ENCODE measurements at regions not wholly inside any gene's neighbourhood (a gene's known extent, or its start where the extent isn't known, plus 50 kb on each side); places are given as distances from the start of the nearest gene placed in this dataset.

DNA sequence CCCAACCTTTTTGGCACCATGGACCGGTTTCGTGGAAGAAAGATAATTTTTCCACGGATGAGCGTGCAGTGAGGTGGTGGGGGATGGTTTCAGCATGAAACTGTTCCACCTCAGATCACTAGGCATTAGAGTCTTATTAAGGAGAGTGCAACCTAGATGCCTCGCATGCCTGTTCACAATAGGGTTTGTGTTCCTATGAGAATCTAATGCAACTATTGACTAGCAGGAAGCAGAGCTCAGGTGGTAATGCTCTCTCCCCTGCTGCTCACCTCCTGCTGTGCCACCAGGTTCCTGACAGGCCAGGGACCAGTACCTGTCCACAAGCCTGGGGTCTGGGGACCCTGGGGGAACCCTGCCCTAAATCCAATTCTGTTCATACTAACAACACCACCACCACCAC is 377.8 kb downstream of the OLFM3 start:
- Histone ChIP-seq H3K4ac (replicated peaks; ENCODE audit: insufficient read length, low read depth, low read length) (no peak overlapping the region), H2BK20ac (ENCODE audit: low read length) (no peak overlapping the region), H3K79me2 (ENCODE audit: control insufficient read depth in 1 of 2, insufficient read depth in 2 of 2, low read length in 2 of 2) (no peaks in the 10 kb centered on the region), H3K4me2 (ENCODE audit: insufficient read depth in 1 of 2, low read depth in 2 of 2, low read length in 2 of 2) (no peak overlapping the region; a peak in 1 of 4 replicates), H3K27me3 (replicated peaks in 1 of 4; ENCODE audit: control insufficient read depth in 3 of 4, extremely low read depth in 1 of 4, insufficient read depth in 3 of 4, low read length in 3 of 4) (no peaks in the 10 kb centered on the region), H3K23ac (ENCODE audit: insufficient read length) (no peak overlapping the region), H3K9me3 (ENCODE audit: insufficient read depth in 2 of 2, low read depth in 1 of 2, low read length in 1 of 2) (no peaks in the 10 kb centered on the region; a peak in 1 of 4 replicates), H3K4me1 (replicated peaks in 1 of 4; ENCODE audit: control insufficient read depth in 3 of 4, insufficient read depth in 4 of 4, low read length in 3 of 4) (peaks cover 0 to 6% (median 0%) of the 10 kb centered on the region in 4 experiments; a peak in 2 of 7 replicates), H2BK5ac (ENCODE audit: low read depth, low read length) (no peak overlapping the region), H3K36me3 (ENCODE audit: control insufficient read depth in 2 of 4, insufficient read depth in 4 of 4, low read length in 3 of 4) (no peaks in the 10 kb centered on the region), H4K5ac (ENCODE audit: insufficient read length, low read depth, low read length) (no peak overlapping the region), H3K79me1 (ENCODE audit: low read depth, low read length) (no peaks in the 10 kb centered on the region), H3K27ac (ENCODE audit: low read depth, low read length) (no peak overlapping the region), H2AFZ (ENCODE audit: low read length) (no peak overlapping the region), H3K4me3 (ENCODE audit: extremely low read depth in 1 of 4, insufficient read depth in 2 of 4, low read depth in 3 of 4, low read length in 4 of 4) (no peak overlapping the region; a peak in 1 of 8 replicates), H2BK12ac (ENCODE audit: low read depth, low read length) (no peak overlapping the region), H2BK120ac (replicated peaks; ENCODE audit: low read depth, low read length) (no peak overlapping the region), H4K20me1 (replicated peaks in 1 of 2; ENCODE audit: control insufficient read depth in 1 of 2, insufficient read depth in 2 of 2, low read length in 2 of 2) (no peaks in the 10 kb centered on the region), H3K9ac (replicated peaks in 1 of 4; ENCODE audit: extremely low read depth in 1 of 4, low read depth in 3 of 4, low read length in 3 of 4) (no peak overlapping the region), H3K23me2 (ENCODE audit: low read depth, low read length) (no peaks in the 10 kb centered on the region), H2BK15ac (ENCODE audit: low read length) (no peak overlapping the region), H4K91ac (replicated peaks; ENCODE audit: insufficient read length, low read length) (no peak overlapping the region), H3K14ac (ENCODE audit: insufficient read length) (no peak overlapping the region), H3K56ac (replicated peaks; ENCODE audit: insufficient read length, low read depth, low read length) (no peak overlapping the region), H2AK5ac (ENCODE audit: low read depth, low read length) (no peak overlapping the region), H4K8ac (ENCODE audit: extremely low read depth, insufficient read depth, low read length) (no peak overlapping the region; the same call in 1 of the 2 replicates), H3K18ac (ENCODE audit: extremely low read depth, low read length) (no peak overlapping the region)
- DNase-seq (ENCODE audit: low read depth in 1 of 2, low spot score in 2 of 2) (no peak), FAIRE-seq (no peak)
- WGBS, 2 experiments (ENCODE audit: extremely low coverage in 1 of 2, insufficient coverage in 1 of 2, insufficient read length in 1 of 2, insufficient replicate concordance in 2 of 2, low coverage in 1 of 2, low lambda C conversion rate in 2 of 2, missing lambda C conversion rate in 1 of 2) = 80% methylated on average over 5 of the region's 5 CpGs; no CpG with 5 or more reads in 1 of the 2 experiments
- TF ChIP-seq SIRT6 (IDR thresholded peaks at IDR 0.05; ENCODE audit: low read length) (no peak), TAF1 (IDR thresholded peaks at IDR 0.05; ENCODE audit: low read depth, low read length) (no peak), SIX5 (IDR thresholded peaks at IDR 0.05; ENCODE audit: low read depth, low read length) (no peak), NANOG (IDR thresholded peaks at IDR 0.05; ENCODE audit: insufficient read depth, low read depth, low read length, poor library complexity, severe bottlenecking) (no peak), CEBPB (IDR thresholded peaks at IDR 0.05; ENCODE audit: low read depth, low read length) (no peak), SP2 (IDR thresholded peaks at IDR 0.05; ENCODE audit: low read length) (no peak), SRF (IDR thresholded peaks at IDR 0.05; ENCODE audit: low read depth, low read length) (no peak), NRF1 (IDR thresholded peaks at IDR 0.05; ENCODE audit: low read depth, low read length) (no peak), HDAC6 (IDR thresholded peaks at IDR 0.05; ENCODE audit: low read depth, low read length) (no peak), RXRA (IDR thresholded peaks at IDR 0.05; ENCODE audit: insufficient read depth, low read depth, low read length) (no peak)
- ChIA-PET POLR2A (ENCODE audit: partially characterized antibody) (no interaction called here), CTCF (ENCODE audit: partially characterized antibody) (interaction anchor here (0.7 kb wide), 1 partner anchor 34 kb away, joined by 3 read pairs; no protein-coding TSS in a partner anchor)
